ENCODE measurements at regions not wholly inside any gene's neighbourhood (a gene's known extent, or its start where the extent isn't known, plus 50 kb on each side); places are given as distances from the start of the nearest gene placed in this dataset.

DNA sequence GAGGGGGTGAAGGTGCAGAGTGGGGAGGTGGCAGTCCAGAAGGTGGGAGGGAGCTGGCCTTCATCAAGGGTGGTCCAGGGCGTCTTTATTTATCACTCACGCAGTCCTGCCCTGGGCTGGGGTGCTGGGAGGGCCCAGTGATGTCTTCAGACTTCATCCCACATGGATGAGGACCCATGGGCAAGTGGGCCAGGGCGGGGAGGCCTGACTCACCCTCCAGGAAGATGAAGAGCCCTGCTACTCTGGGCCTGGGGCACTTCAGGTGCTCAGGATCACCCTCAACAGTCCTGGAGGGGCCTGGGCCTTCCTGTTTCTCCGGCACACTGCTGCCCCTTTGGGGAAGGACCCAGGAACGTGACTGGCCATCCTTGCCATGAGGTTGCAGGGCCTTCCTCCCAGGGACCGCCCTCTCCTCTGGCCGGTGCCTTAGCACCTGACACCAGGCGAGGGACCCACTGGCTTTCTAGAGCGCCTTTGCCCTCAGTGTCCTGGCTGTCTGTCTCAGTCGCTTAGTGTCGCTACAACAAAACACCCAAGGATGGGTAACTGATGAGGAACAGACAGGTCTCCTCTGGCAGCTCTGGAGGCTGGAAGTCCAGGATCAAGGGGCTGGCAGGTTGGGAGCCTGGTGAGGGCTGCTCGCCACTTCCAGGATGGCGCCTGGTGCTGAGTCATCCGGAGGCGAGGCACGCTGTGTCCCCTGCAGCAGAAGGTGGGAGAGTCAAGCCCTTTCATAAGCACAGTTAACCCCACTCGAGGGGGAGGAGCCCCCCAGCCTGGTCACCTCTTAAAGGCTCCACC lies 57.8 kb upstream of the HS6ST1 start:
- TF ChIP-seq EZH2phosphoT487 (IDR thresholded peaks at IDR 0.05; ENCODE audit: low read length) = no peak
- TF ChIP-seq, protein P1, sequence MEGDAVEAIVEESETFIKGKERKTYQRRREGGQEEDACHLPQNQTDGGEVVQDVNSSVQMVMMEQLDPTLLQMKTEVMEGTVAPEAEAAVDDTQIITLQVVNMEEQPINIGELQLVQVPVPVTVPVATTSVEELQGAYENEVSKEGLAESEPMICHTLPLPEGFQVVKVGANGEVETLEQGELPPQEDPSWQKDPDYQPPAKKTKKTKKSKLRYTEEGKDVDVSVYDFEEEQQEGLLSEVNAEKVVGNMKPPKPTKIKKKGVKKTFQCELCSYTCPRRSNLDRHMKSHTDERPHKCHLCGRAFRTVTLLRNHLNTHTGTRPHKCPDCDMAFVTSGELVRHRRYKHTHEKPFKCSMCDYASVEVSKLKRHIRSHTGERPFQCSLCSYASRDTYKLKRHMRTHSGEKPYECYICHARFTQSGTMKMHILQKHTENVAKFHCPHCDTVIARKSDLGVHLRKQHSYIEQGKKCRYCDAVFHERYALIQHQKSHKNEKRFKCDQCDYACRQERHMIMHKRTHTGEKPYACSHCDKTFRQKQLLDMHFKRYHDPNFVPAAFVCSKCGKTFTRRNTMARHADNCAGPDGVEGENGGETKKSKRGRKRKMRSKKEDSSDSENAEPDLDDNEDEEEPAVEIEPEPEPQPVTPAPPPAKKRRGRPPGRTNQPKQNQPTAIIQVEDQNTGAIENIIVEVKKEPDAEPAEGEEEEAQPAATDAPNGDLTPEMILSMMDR (IDR thresholded peaks at IDR 0.05; ENCODE audit: low read length) = no peak
